IPS DF 6.9 (cell line): ENCODE measurements at regions not wholly inside any gene's neighbourhood (a gene's known extent, or its start where the extent isn't known, plus 50 kb on each side); places are given as distances from the start of the nearest gene placed in this dataset.

Source experiments
- DNase-seq: peaks from one replicate; pipeline ENCODE4 v3.0.0-alpha.2; 2013; ENCODE audit warnings: low read depth, low spot score
- H3K27ac ChIP-seq: one replicate; pipeline ENCODE4 v1.5.1; 2013; ENCODE audit warnings: low read length, control low read depth
- H3K27me3 ChIP-seq: 2 replicates; pipeline ENCODE4 v1.6.1; 2013; ENCODE audit warnings: mild to moderate bottlenecking, low read length; ENCODE audit not compliant: control insufficient read depth, insufficient read depth
- H3K36me3 ChIP-seq: 2 replicates; pipeline ENCODE4 v1.6.1; 2013; ENCODE audit warnings: low read length; ENCODE audit not compliant: control insufficient read depth, insufficient read depth
- H3K4me1 ChIP-seq: 2 replicates; pipeline ENCODE4 v1.6.1; 2013; ENCODE audit warnings: low read length; ENCODE audit not compliant: control insufficient read depth, insufficient read depth
- H3K4me3 ChIP-seq: 2 replicates; pipeline ENCODE4 v1.5.1; 2013; ENCODE audit warnings: mild to moderate bottlenecking, low read length
- H3K9me3 ChIP-seq: 2 replicates; pipeline ENCODE4 v1.6.1; 2013; ENCODE audit warnings: low read length, inconsistent platforms; ENCODE audit not compliant: control insufficient read depth, insufficient read depth
- WGBS: extraction: QIAGEN DNeasy Blood & Tissue Kit; methylation state at CpG from one replicate; pipeline ENCODE4 v1.1.7; 2013; ENCODE audit warnings: mixed read lengths, missing lambda C conversion rate; ENCODE audit not compliant: insufficient read length, insufficient coverage; 5-methylcytosine and 5-hydroxymethylcytosine counted together

DNA sequence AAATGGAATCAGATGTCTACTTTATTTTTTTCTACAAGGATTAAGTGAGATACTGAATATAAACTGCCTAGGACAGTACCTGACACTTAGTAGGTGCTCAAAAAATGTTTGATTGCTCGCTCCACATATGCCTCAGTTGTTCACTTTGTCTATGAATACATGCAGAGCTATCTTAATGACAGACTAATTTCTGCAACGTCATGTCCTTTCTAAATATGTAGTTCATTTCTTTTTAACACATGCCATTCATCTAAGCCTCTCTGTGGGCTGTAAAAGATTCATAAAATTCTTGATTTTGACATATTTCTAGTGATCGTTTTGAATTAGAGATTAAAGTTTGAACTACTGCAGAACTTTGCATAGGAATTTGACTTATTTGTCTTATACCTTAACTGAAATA is 176.3 kb upstream of the STXBP6 start:
- Histone ChIP-seq H3K27me3 (no peaks in the 10 kb centered on the region), H3K4me3 (no peak overlapping the region), H3K9me3 (no peaks in the 10 kb centered on the region), H3K27ac (no peak overlapping the region), H3K36me3 (no peaks in the 10 kb centered on the region), H3K4me1 (no peaks in the 10 kb centered on the region)
- no peak for DNase-seq
- WGBS, result no CpG with 5 or more reads among the region's 3 CpGs

DNA sequence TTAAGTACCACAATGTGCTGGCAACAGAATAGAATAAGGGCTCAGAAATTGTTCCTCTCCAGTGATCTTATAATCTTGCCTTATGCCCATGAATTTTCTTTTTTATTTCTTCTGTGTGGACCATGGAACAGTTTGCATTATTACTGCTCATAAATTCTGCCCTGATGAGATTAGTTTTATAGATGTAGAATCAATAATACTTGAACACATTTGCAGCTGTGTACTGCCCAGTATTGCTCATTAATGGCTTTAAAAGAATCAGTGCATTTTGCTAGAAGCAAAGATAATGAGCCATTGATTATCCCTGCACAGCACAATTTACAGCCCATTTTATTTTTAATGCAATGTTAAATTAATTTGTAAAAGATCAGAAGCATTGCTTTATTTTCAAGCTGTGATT is 172.3 kb upstream of the STXBP6 start:
- no peaks in the 10 kb centered on the region for H3K36me3 ChIP-seq
- no peak overlapping the region for H3K27ac ChIP-seq
- no peaks in the 10 kb centered on the region for H3K9me3 ChIP-seq
- H3K4me3 ChIP-seq, result no peak overlapping the region
- H3K27me3 ChIP-seq, result no peaks in the 10 kb centered on the region
- H3K4me1 ChIP-seq, result no peaks in the 10 kb centered on the region
- DNase-seq, result no peak

DNA sequence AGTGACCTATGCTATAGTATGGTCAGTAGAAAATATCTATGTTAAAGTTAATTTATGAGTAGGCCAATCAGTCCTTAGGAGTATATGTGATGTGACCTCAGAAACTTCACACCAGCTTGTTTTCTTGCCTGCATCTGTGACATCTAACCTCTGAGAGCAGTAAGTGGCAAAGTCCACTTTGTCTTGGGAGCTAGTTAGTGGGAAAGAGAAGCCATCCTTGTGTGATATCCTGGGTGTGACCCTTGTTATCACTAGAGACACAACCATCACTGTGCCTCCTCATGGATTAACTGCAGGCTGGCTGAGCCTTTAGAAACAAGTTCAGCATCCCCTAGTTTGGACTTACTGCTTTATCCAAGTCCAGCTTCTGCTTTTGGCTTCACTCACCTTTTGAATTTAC is 170.6 kb upstream of the STXBP6 start:
- DNase-seq, result no peak
- Histone ChIP-seq H3K4me1 (no peaks in the 10 kb centered on the region), H3K27ac (no peak overlapping the region), H3K9me3 (no peaks in the 10 kb centered on the region), H3K36me3 (no peaks in the 10 kb centered on the region), H3K4me3 (no peak overlapping the region), H3K27me3 (no peaks in the 10 kb centered on the region)

DNA sequence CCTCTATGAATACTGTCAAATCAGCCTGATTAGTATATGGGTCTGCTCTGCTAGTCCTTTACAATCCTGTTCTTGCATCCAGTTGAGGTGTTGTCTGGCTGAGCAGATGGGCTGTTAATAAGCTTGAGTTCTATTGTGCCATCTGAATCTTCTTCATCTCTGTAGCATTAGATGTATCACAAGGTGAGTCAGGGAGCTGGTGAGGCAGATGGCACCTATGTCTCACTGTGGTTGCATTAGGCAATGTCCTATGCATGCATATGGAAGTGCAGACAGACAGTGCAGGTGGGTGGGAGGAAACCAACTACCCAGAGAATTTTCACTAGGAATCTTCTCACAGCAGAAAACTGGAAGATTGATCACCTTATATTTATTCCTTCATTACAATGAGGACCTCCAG is 165.7 kb upstream of the STXBP6 start:
- H3K9me3 ChIP-seq, result no peaks in the 10 kb centered on the region
- H3K27me3 ChIP-seq, result no peaks in the 10 kb centered on the region
- no peak overlapping the region for H3K27ac ChIP-seq
- no peaks in the 10 kb centered on the region for H3K4me1 ChIP-seq
- no peak for DNase-seq
- H3K36me3 ChIP-seq, result no peaks in the 10 kb centered on the region
- H3K4me3 ChIP-seq, result no peak overlapping the region

DNA sequence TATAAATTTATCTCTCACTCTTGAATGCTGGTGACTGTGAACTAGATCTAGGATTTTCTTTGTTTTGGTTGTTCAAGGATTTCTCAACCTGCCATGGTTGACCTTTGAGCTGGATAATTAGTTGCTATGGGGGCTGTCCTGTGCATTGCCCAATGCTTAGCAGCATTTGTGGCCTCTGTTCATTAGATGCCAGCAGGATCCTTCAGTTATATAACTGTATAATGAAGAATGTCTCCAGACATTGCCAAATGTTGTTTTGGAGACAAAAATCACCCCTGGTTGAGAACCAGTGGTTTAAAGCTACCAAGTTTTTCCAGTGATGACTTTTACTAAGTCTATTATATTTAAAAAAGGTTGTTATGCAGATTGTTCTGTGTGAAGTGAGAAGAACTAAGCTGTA is 147.9 kb upstream of the STXBP6 start:
- no peak overlapping the region for H3K27ac ChIP-seq
- no peaks in the 10 kb centered on the region for H3K9me3 ChIP-seq
- DNase-seq, result no peak

DNA sequence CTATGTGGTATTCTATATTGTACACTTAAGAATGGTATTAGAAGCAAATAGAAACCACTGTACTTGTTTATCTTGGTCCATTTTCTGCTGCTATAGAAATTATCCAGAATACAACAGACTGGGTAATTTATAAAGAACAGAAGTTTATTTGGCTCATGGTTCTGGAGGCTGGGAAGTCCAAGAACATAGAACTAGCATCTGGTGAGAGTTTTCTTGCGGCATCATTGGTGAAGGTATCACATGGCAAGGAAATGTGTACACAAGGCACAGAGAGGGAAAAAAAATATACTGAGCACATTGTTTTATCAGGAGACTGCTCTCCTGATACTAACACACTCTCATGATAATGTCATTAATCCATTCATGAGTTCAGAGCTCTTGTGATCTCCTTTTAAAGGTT is 130.3 kb upstream of the STXBP6 start:
- Histone ChIP-seq H3K4me1 (no peaks in the 10 kb centered on the region), H3K36me3 (no peaks in the 10 kb centered on the region), H3K27me3 (no peaks in the 10 kb centered on the region), H3K9me3 (no peaks in the 10 kb centered on the region), H3K27ac (no peak overlapping the region), H3K4me3 (no peak overlapping the region)
- WGBS, result no CpG with 5 or more reads among the region's 1 CpG
- no peak for DNase-seq

More for the DNA sequence above, 147.9 kb upstream of the STXBP6 start:
- no peaks in the 10 kb centered on the region for H3K27me3 ChIP-seq
- no peaks in the 10 kb centered on the region for H3K4me1 ChIP-seq
- no peak overlapping the region for H3K4me3 ChIP-seq
- no peaks in the 10 kb centered on the region for H3K36me3 ChIP-seq

DNA sequence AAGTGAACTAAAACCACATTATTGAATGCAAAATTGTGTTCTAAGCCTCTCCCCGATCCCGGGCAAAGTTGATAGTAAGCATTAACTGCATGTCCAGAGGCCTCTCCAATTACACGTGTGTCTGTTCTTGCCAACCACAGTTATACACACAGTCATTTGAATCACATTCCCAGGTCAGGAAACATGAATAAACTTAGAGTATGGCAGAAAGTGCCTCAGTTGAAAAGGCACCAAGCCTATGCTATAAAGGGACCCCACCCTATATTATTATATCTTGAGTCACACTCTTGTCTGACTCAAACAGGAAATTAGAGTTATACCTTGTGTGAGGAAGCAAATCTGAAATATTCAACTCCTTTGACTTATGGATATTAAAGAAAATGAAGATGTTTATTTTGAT is 128.3 kb upstream of the STXBP6 start:
- WGBS, result no CpG with 5 or more reads among the region's 3 CpGs
- H3K36me3 ChIP-seq, result no peaks in the 10 kb centered on the region
- DNase-seq, result no peak
- no peaks in the 10 kb centered on the region for H3K4me1 ChIP-seq
- no peak overlapping the region for H3K27ac ChIP-seq
- no peaks in the 10 kb centered on the region for H3K27me3 ChIP-seq
- no peaks in the 10 kb centered on the region for H3K9me3 ChIP-seq
- H3K4me3 ChIP-seq, result no peak overlapping the region

DNA sequence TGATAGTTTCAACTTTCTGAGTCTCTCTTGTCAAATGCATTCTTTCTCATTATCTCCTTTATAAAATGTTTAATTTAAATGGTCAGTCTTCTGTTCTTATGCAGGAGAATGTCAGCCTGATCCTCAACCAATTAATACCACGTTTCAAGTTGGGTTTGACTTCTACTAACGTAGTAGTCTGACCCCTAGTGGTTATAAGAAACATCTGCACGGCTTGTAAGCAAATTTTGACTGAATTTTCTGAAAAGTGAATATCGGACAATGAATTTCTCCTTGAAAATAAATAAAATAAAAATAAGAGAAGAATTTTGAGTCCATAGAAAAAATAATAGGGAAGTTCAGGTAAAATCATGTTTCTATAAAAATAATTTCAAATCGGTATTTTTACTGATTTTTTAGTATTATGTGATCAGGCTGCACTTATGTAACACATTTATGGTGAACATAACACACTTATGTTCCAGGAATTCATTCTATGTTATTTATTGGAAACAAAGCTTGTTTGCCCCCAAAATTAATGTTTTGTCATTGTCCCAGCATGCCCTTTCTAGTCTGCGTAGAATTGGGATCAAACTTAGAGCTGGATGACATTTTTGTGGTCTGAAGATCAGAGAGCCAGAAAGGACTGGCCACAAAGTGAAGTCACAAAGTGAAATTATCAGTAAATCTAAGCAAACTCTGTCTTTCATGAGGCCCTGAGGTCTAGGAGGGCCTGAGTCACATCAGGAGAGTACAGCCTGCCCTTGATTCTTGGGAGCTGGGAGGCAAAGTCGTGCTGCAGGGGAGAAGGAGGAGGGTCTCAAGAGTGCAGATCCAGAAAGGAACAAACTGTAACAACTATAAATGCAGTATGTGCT is 101.2 kb upstream of the STXBP6 start:
- no peak overlapping the region for H3K4me3 ChIP-seq
- H3K9me3 ChIP-seq, result no peaks in the 10 kb centered on the region
- peaks cover 1% of the 10 kb centered on the region for H3K4me1 ChIP-seq
- no CpG with 5 or more reads among the region's 7 CpGs for WGBS
- DNase-seq, result no peak
- H3K36me3 ChIP-seq, result no peaks in the 10 kb centered on the region
- H3K27me3 ChIP-seq, result no peaks in the 10 kb centered on the region
- H3K27ac ChIP-seq, result no peak overlapping the region

DNA sequence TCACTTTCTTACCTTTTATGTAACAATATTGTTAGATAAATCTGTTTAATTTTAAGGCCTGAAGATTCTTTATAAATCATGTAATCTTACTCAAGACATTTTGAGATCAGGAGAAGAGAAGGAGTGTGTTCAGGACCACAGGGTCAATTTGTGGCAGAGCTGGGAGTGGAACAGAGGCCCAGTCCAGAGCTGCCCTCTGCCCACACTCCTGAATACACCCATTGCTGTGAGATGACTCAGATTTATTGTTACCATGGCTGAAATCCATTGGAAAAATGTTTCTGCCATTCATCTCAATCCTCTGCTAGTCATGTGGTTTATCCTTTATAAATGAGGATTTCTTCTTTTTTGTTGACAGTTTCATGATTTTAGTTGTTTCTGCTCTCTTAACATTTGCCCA is 100.5 kb upstream of the STXBP6 start:
- Histone ChIP-seq H3K27ac (no peak overlapping the region), H3K27me3 (no peaks in the 10 kb centered on the region), H3K36me3 (no peaks in the 10 kb centered on the region), H3K9me3 (no peaks in the 10 kb centered on the region), H3K4me1 (peaks cover 1% of the 10 kb centered on the region), H3K4me3 (no peak overlapping the region)
- no peak for DNase-seq

DNA sequence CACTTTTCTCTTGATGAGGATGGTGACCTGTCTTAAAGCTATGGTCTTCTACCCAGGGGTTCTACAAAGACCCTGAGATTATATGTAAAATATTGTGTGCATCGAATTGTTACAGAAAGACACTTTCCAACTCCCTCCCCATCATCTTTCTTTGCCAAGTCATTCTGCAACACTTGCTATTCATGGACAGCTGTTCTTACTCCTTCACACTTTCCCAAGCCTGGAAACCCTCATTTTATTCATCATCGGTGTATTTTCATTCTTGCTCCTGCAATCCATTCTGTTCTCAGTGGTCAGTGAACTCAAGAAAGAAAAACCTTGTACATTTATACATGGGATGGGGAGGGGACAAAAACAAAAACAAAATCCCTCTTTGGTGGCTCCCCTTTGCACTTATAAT is 90.5 kb upstream of the STXBP6 start:
- H3K27me3 ChIP-seq, result no peaks in the 10 kb centered on the region
- no peak overlapping the region for H3K4me3 ChIP-seq
- H3K9me3 ChIP-seq, result no peaks in the 10 kb centered on the region
- no peaks in the 10 kb centered on the region for H3K36me3 ChIP-seq
- DNase-seq, result no peak
- no peaks in the 10 kb centered on the region for H3K4me1 ChIP-seq
- H3K27ac ChIP-seq, result no peak overlapping the region
- WGBS, result no CpG with 5 or more reads among the region's 2 CpGs

DNA sequence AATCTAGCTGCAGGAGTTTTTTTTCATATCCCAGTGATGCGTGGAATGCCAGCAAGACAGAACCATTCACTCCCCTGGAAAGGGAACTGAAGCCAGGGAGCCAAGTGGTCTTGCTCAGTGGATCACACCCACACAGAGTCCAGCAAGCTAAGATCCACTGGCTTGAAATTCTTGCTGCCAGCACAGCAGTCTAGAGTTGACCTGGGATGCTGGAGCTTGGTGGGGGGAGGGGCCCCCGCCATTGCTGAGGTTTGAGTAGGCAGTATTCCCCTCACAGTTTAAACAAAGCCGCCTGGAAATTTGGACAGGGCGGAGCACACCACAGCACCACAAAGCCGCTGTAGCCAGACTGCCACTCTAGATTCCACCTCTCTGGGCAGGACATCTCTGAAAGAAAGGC is 86.9 kb upstream of the STXBP6 start:
- H3K27ac ChIP-seq, result no peak overlapping the region
- H3K9me3 ChIP-seq, result no peaks in the 10 kb centered on the region
- no peak for DNase-seq

More for the DNA sequence above, 86.9 kb upstream of the STXBP6 start:
- no peaks in the 10 kb centered on the region for H3K36me3 ChIP-seq
- WGBS, result no CpG with 5 or more reads among the region's 5 CpGs
- H3K27me3 ChIP-seq, result peaks cover 1% of the 10 kb centered on the region; the same call in 1 of the 2 replicates
- no peak overlapping the region for H3K4me3 ChIP-seq
- H3K4me1 ChIP-seq, result no peaks in the 10 kb centered on the region
